AG09319 (cell line): ENCODE measurements at regions not wholly inside any gene's neighbourhood (a gene's known extent, or its start where the extent isn't known, plus 50 kb on each side); places are given as distances from the start of the nearest gene placed in this dataset.

Experiments used
- DNase-seq: peaks from one replicate; pipeline ENCODE4 v3.0.0-alpha.2; 2010; ENCODE audit warnings: low read depth; ENCODE audit errors: extremely low read depth
- TF ChIP-seq, protein P1 (sequence below): IDR thresholded peaks from 2 replicates; pipeline ENCODE4 v1.5.1; 2011; ENCODE audit warnings: low read depth, mild to moderate bottlenecking, inconsistent platforms, low read length, moderate library complexity

- TF ChIP-seq, protein P1, sequence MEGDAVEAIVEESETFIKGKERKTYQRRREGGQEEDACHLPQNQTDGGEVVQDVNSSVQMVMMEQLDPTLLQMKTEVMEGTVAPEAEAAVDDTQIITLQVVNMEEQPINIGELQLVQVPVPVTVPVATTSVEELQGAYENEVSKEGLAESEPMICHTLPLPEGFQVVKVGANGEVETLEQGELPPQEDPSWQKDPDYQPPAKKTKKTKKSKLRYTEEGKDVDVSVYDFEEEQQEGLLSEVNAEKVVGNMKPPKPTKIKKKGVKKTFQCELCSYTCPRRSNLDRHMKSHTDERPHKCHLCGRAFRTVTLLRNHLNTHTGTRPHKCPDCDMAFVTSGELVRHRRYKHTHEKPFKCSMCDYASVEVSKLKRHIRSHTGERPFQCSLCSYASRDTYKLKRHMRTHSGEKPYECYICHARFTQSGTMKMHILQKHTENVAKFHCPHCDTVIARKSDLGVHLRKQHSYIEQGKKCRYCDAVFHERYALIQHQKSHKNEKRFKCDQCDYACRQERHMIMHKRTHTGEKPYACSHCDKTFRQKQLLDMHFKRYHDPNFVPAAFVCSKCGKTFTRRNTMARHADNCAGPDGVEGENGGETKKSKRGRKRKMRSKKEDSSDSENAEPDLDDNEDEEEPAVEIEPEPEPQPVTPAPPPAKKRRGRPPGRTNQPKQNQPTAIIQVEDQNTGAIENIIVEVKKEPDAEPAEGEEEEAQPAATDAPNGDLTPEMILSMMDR, result no peak
- no peak for DNase-seq
These were observed 812.2 kb downstream of the C4orf33 start for GRCh38 chr4:129908117-129908516.

DNA sequence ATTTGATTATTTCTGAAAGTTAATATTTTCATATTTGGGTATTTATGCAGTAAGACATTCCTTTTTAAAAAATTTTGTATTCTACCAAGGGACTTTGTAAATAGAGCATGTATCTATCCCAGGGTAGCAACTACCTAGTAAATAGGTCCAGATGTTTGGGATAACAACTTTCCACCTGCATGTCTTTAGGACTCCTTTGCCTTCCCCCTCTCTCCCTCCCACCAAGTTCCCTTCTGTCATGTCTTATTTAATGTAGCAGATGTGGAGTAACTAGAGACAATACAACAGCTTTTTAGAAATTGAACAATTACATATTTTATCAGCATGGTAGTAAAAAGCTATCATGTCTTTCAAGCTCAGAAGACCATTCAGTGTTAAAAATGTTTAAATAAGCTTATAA is 821.0 kb downstream of the C4orf33 start:
- DNase-seq, result no peak

DNA sequence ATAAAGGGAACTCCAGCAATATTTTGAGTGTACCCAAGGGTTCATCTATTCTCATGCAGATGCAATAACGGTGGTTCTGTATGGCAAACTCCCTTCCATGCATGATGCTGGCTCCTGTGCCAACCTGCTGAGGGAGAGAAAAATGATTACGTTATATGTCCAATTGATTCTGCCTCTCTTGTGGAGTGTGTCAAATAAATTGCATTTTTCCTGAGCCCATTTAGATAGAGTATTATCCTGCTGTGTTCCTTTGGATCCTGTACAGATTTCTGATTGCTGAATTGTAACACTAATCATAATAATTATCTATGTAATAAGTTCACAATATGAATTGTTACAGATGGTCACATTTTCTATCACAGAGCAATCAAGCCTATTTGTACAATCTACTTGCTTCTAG is 821.7 kb downstream of the C4orf33 start:
- TF ChIP-seq, protein P1, result no peak
- DNase-seq, result no peak

More for the DNA sequence above, 821.0 kb downstream of the C4orf33 start:
- TF ChIP-seq, protein P1, result no peak

GRCh38 chr4:129926936-129927335 is 831.0 kb downstream of the C4orf33 start:
- DNase-seq, result no peak
- TF ChIP-seq, protein P1, result no peak

GRCh38 chr4:129929052-129929451 is 833.1 kb downstream of the C4orf33 start:
- no peak for DNase-seq
- TF ChIP-seq, protein P1, result peak; percentile 5

DNA sequence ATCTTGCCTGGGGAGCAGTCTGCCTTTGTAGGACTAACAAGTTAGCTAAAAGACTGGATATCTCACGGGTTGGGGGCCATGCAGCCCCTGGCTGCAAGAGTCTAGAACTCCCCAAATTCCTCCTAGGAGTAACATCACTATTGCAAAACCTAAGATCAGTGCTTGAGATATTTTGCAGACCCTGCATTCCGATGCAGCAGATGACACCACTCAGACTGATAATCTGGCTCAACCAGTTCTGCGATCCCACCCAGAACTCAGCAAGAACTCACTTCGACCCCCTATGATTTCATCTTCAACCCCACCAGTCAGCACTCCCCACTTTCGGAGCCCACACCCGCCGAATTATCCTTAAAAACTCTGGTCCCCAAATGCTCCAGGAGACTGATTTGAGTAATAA is 834.0 kb downstream of the C4orf33 start:
- DNase-seq, result no peak
- TF ChIP-seq, protein P1, result no peak

DNA sequence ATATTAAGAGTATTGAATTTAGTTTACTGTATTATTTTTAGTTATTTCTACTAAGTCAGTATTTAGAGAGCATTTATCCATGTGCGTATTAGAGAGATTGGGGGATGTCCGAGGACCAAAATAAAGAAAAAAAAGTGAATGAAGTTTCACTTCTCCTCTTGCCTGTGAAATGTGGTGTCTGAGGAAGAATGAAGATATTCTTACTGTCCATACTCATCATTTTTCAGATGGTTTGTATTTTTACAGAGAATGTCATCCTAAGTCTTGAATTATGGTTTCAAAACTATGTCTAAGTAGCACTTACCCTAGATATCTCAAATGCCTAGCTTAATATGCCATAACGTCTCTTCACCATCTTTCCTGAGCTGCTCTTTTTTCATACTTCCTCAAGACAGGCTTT is 854.3 kb downstream of the C4orf33 start:
- DNase-seq, result no peak
- TF ChIP-seq, protein P1, result no peak

GRCh38 chr4:129966175-129966574 is 870.2 kb downstream of the C4orf33 start:
- TF ChIP-seq, protein P1, result no peak
- no peak for DNase-seq
